DND-41 (cell line): ENCODE measurements at regions not wholly inside any gene's neighbourhood (a gene's known extent, or its start where the extent isn't known, plus 50 kb on each side); places are given as distances from the start of the nearest gene placed in this dataset.

Source experiments
- ATAC-seq: fragments of 200-7000 bp; cut with Tn5 transposase; 3 replicates; pipeline ENCODE4 v1.9.1; 2021; ENCODE audit warnings: low read depth; ENCODE audit not compliant: insufficient read depth
- DNase-seq: peaks from one replicate; pipeline ENCODE4 v3.0.0-alpha.2; 2020
- H2AFZ ChIP-seq: 2 replicates; pipeline ENCODE4 v1.6.0; 2012; ENCODE audit warnings: low read depth, low read length
- H3K27ac ChIP-seq: 2 replicates; pipeline ENCODE4 v1.5.1; 2012; ENCODE audit warnings: low read length, inconsistent platforms
- H3K27me3 ChIP-seq: fragments of 200-600 bp; sonication (generic); 2 replicates; pipeline ENCODE4 v1.6.0; 2012; ENCODE audit warnings: low read length, mild to moderate bottlenecking, inconsistent platforms; ENCODE audit not compliant: insufficient read depth, poor library complexity
- H3K36me3 ChIP-seq: 2 replicates; pipeline ENCODE4 v1.5.1; 2012; ENCODE audit warnings: low read length, inconsistent platforms; ENCODE audit not compliant: insufficient read depth
- H3K4me1 ChIP-seq: 2 replicates; pipeline ENCODE4 v1.5.1; 2012; ENCODE audit warnings: mild to moderate bottlenecking, low read length; ENCODE audit not compliant: insufficient read depth
- H3K4me2 ChIP-seq: 2 replicates; pipeline ENCODE4 v1.6.0; 2012; ENCODE audit warnings: mild to moderate bottlenecking, moderate library complexity, low read length, inconsistent platforms; ENCODE audit not compliant: insufficient read depth
- H3K4me3 ChIP-seq, 2 experiments: fragments of 200-600 bp in 1 of 2; shearing (Covaris generic) in 1 of 2; 2 replicates each; pipeline ENCODE4 v1.5.1; 2012 to 2016; ENCODE audit warnings: inconsistent platforms in 2 of 2, low read length in 2 of 2, mild to moderate bottlenecking in 2 of 2, low read depth in 1 of 2, moderate library complexity in 1 of 2
- H3K79me2 ChIP-seq: 2 replicates; pipeline ENCODE4 v1.6.0; 2012; ENCODE audit warnings: low read length, inconsistent platforms; ENCODE audit not compliant: insufficient read depth
- H3K9ac ChIP-seq: 2 replicates; pipeline ENCODE4 v1.6.0; 2012; ENCODE audit warnings: low read depth, mild to moderate bottlenecking, inconsistent platforms, low read length, moderate library complexity
- H3K9me3 ChIP-seq: 2 replicates; pipeline ENCODE4 v1.5.1; 2012; ENCODE audit warnings: low read length, moderate library complexity, mild to moderate bottlenecking, inconsistent platforms; ENCODE audit not compliant: insufficient read depth, severe bottlenecking
- H4K20me1 ChIP-seq: 2 replicates; pipeline ENCODE4 v1.6.0; 2012; ENCODE audit warnings: low read length; ENCODE audit not compliant: insufficient read depth
- EZH2 ChIP-seq: IDR thresholded peaks from 3 replicates; pipeline ENCODE4 v1.6.1; 2012; ENCODE audit warnings: borderline replicate concordance, low read depth, mild to moderate bottlenecking, moderate library complexity, low read length, inconsistent platforms; ENCODE audit not compliant: severe bottlenecking
- TF ChIP-seq, protein P1 (sequence below): IDR thresholded peaks from 2 replicates; pipeline ENCODE4 v1.5.1; 2012; ENCODE audit warnings: borderline replicate concordance, low read length, moderate library complexity, mild to moderate bottlenecking; ENCODE audit not compliant: poor library complexity, severe bottlenecking; ENCODE audit errors: extremely low read depth

DNA sequence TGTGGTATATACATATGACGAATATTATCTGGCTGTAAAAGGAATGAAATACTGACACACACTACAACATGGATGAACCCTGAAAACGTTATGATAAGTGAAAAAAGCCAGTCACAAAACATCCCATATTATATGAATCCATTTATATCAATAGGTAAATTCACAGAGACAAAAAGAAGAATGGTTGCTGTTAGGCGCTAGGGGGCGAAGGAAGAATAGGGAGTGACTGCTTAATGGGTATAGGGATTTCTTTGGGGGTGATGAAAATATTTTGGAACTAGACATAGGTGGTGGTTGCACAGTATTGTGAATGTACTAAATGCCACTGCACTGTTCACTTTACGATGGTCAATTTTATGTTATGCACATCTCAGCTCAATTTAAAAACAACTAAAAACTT lies 96.4 kb upstream of the EGFL6 start:
- ATAC-seq (no peak), DNase-seq (no peak)
- Histone ChIP-seq H4K20me1 (no peaks in the 10 kb centered on the region), H3K4me3 (no peak overlapping the region), H3K36me3 (no peaks in the 10 kb centered on the region), H3K4me1 (peaks cover 15% of the 10 kb centered on the region), H3K9ac (no peak overlapping the region), H2AFZ (no peak overlapping the region), H3K27me3 (no peaks in the 10 kb centered on the region), H3K9me3 (no peaks in the 10 kb centered on the region), H3K79me2 (no peaks in the 10 kb centered on the region), H3K27ac (no peak overlapping the region), H3K4me2 (no peak overlapping the region)
- TF ChIP-seq, protein P1, sequence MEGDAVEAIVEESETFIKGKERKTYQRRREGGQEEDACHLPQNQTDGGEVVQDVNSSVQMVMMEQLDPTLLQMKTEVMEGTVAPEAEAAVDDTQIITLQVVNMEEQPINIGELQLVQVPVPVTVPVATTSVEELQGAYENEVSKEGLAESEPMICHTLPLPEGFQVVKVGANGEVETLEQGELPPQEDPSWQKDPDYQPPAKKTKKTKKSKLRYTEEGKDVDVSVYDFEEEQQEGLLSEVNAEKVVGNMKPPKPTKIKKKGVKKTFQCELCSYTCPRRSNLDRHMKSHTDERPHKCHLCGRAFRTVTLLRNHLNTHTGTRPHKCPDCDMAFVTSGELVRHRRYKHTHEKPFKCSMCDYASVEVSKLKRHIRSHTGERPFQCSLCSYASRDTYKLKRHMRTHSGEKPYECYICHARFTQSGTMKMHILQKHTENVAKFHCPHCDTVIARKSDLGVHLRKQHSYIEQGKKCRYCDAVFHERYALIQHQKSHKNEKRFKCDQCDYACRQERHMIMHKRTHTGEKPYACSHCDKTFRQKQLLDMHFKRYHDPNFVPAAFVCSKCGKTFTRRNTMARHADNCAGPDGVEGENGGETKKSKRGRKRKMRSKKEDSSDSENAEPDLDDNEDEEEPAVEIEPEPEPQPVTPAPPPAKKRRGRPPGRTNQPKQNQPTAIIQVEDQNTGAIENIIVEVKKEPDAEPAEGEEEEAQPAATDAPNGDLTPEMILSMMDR = no peak
- TF ChIP-seq EZH2 = no peak

DNA sequence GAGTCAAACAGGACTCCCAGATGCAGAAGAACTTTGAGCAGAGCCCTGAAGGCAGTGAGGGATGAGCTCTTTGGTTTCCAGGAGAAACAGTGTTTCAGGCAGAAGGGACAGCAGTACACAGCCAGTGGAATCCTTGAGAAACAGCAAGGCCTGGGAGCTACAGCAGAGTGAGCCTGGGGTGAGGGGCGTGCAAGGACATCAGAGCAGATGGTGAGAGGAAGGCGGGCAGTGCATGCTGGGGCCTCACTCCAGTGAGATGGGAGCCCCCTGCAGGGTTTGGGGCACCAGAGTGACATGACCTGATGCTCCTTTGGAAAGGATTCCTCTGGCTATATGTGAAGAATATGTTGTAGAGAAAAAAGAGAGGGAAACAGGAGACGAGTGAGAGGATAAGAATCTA lies 98.1 kb upstream of the EGFL6 start:
- no peak overlapping the region for H3K4me2 ChIP-seq
- H3K4me3 ChIP-seq = no peak overlapping the region
- H4K20me1 ChIP-seq = no peaks in the 10 kb centered on the region
- peaks cover 15% of the 10 kb centered on the region for H3K4me1 ChIP-seq
- no peak for ATAC-seq
- H3K27me3 ChIP-seq = no peaks in the 10 kb centered on the region
- no peaks in the 10 kb centered on the region for H3K79me2 ChIP-seq
- no peak for DNase-seq
- H3K36me3 ChIP-seq = no peaks in the 10 kb centered on the region
- H2AFZ ChIP-seq = no peak overlapping the region
- H3K9me3 ChIP-seq = no peaks in the 10 kb centered on the region
- no peak overlapping the region for H3K27ac ChIP-seq
- H3K9ac ChIP-seq = no peak overlapping the region
- no peak for TF ChIP-seq EZH2
- TF ChIP-seq, protein P1 = no peak

DNA sequence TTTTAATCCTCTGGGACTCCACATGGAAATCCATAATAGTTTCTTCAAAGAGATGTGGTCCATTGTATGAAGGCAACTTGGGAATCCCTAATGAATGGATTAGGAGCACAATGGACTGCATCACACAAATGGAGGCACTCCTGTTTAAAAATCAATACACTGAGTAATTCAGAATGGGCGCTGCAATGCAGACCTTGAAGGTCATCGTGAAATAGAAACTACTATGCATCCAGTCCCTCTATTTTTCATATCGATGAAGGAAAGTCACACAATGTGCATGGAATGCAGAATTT lies 98.8 kb upstream of the EGFL6 start:
- Histone ChIP-seq H3K79me2 (no peaks in the 10 kb centered on the region), H2AFZ (no peak overlapping the region), H3K4me3 (no peak overlapping the region), H3K4me1 (peaks cover 15% of the 10 kb centered on the region), H3K27ac (no peak overlapping the region), H3K9me3 (no peaks in the 10 kb centered on the region), H3K4me2 (no peak overlapping the region), H4K20me1 (no peaks in the 10 kb centered on the region), H3K9ac (no peak overlapping the region), H3K27me3 (no peaks in the 10 kb centered on the region), H3K36me3 (no peaks in the 10 kb centered on the region)
- DNase-seq (no peak), ATAC-seq (no peak)
- TF ChIP-seq, protein P1 = no peak
- TF ChIP-seq EZH2 = no peak
